ENCODE measurements at regions not wholly inside any gene's neighbourhood (a gene's known extent, or its start where the extent isn't known, plus 50 kb on each side); places are given as distances from the start of the nearest gene placed in this dataset.

DNA sequence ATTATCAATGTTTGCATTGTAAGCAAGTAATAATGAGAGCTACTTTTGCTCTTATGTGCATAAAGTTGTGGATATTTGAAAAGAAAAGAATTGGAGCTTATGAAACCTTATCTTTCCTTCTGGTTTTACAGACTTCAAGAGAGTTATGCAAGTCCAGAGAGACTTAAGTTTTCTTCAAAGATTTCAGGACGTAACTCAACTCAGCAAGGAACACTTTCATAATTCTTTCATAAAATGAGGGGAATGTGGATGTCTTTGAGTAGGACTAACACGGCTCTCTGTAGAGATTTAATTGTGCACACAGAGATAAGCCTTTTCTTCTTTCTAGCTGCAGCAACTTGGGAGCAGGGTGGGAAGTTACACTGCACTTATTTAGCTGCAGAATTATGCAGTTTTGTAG lies 97.5 kb downstream of the DNAJB9 start:
- TF ChIP-seq EZH2phosphoT487 (IDR thresholded peaks at IDR 0.05; ENCODE audit: borderline replicate concordance, low read length): no peak
- TF ChIP-seq, protein P1, sequence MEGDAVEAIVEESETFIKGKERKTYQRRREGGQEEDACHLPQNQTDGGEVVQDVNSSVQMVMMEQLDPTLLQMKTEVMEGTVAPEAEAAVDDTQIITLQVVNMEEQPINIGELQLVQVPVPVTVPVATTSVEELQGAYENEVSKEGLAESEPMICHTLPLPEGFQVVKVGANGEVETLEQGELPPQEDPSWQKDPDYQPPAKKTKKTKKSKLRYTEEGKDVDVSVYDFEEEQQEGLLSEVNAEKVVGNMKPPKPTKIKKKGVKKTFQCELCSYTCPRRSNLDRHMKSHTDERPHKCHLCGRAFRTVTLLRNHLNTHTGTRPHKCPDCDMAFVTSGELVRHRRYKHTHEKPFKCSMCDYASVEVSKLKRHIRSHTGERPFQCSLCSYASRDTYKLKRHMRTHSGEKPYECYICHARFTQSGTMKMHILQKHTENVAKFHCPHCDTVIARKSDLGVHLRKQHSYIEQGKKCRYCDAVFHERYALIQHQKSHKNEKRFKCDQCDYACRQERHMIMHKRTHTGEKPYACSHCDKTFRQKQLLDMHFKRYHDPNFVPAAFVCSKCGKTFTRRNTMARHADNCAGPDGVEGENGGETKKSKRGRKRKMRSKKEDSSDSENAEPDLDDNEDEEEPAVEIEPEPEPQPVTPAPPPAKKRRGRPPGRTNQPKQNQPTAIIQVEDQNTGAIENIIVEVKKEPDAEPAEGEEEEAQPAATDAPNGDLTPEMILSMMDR (conservative IDR thresholded peaks at IDR 0.05; ENCODE audit: low read depth, low read length): no peak

Measured in PC-3 (cell line).